Stimulated activated naive CD8-positive, alpha-beta T cell treated with anti-CD3 and anti-CD28 coated beads, Interleukin-15, Interleukin-2, amounts not matched to agents 100 U/mL and 50 U/mL, for 24 hours (primary cell): ENCODE measurements at regions not wholly inside any gene's neighbourhood (a gene's known extent, or its start where the extent isn't known, plus 50 kb on each side); places are given as distances from the start of the nearest gene placed in this dataset.
A peak's percentile ranks its signal among the peaks of the same experiment; 100 is the strongest.
"Not testable (repeated sequence)": the region's sequence is repeated elsewhere in the genome, so short reads cannot be mapped to it uniquely, and the experiment has no call there.

Experiments
- ATAC-seq: fragments of 150-1000 bp; cut with Tn5 transposase; one replicate; pipeline ENCODE4 v1.10.0; 2021
- DNase-seq: peaks from one replicate; pipeline ENCODE4 v3.0.0; 2021

- ATAC-seq (no peak), DNase-seq (no peak)
These were observed 72.1 kb downstream of the AKR1C4 start for GRCh38 chr10:5268743-5269142.

DNA sequence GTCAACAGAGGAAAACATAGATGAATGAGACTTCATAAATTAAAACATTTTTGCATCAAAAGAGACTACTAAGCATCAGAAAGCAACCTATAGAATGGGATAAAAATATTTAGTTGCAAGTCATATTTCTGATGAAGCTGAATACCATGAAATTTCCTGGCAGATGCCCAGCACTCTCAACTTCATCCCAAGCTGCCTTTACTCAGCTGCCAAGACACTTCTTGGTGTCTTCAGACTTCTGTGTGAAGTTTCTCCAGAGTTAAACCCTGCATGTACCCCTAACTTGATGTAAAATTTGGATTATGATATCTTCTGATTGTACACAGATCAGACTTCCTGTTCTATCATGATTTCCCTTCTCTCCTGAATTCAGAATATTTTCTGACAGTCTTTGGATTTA, 73.2 kb downstream of the AKR1C4 start:
- no peak for ATAC-seq
- no peak for DNase-seq

DNA sequence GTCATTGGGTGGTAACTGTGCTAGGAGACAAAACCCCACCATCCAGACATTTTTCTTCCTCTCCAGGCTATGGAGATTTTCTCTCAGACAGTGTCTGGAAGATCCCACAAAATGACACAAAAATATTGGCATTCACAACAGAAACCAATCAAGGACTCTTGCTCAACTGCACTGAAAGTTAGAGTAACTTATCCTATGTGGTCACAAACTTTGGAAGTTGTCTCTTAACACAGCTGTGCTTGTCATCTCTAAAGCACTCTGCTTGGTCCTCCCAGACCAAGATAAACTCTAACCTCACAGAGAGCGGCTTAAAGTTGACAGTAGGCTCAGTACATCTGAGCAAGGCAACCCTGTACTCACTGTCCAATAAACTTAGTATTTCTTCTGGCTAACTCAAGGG, 74.9 kb downstream of the AKR1C4 start:
- ATAC-seq: no peak
- DNase-seq: no peak

DNA sequence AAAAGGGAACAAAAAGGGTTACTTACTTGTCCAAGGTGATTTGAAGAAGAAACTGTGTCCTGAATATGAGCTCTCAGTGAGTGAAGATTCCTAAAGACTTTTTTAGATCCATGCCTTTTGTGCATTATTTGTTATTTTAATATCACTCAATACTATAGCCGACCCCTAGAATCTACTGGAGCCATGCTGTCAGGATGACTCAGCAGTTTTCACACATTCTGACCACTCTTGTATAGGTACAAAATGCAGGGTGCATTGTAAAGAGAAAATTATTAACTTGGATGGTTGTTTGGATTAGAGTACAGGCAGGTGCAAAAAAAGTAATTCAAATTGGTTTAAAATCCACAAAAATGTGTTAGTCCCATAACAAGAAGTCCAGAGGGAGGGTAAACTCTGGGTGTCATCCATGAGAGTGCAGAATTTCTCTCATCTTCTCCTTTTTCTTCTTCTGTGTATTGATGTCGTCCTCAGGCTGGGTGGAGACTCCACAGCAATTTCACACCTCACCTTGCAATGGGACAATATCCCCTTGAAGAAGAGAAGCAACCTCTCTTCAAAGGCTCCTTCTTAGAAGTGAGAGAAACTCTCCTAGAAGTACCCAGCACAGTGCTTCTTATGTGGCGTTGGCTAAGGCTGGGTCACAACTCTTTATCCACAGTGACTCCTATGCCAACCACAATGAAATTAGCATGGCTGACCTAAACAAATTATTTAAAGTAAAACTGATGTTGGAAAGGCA, 75.6 kb downstream of the AKR1C4 start:
- no peak for ATAC-seq
- no peak for DNase-seq

GRCh38 chr10:5274795-5275194, 78.2 kb downstream of the AKR1C4 start:
- DNase-seq (no peak), ATAC-seq (no peak)

DNA sequence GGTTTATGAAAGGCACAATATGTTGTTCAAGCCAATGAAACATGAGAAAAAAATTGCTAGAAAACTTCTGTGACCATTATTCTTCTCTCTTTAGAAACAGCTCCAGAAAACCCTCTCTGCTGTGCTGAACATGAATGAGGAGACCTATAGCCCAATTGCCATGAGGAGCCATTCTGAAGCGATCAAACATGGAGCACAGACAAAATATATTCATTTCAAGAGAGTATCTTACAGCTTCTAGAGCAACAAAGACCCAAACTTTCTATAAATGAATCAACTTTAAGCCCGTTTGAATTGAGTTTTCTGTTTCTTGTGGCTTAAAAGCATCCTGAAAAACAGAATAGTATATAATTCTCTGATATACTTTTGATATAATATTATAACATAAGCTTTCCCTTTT, 83.4 kb upstream of the UCN3 start:
- ATAC-seq: no peak
- no peak for DNase-seq

- DNase-seq: no peak
- ATAC-seq: no peak
These were observed 82.6 kb upstream of the UCN3 start for GRCh38 chr10:5282137-5282536.

DNA sequence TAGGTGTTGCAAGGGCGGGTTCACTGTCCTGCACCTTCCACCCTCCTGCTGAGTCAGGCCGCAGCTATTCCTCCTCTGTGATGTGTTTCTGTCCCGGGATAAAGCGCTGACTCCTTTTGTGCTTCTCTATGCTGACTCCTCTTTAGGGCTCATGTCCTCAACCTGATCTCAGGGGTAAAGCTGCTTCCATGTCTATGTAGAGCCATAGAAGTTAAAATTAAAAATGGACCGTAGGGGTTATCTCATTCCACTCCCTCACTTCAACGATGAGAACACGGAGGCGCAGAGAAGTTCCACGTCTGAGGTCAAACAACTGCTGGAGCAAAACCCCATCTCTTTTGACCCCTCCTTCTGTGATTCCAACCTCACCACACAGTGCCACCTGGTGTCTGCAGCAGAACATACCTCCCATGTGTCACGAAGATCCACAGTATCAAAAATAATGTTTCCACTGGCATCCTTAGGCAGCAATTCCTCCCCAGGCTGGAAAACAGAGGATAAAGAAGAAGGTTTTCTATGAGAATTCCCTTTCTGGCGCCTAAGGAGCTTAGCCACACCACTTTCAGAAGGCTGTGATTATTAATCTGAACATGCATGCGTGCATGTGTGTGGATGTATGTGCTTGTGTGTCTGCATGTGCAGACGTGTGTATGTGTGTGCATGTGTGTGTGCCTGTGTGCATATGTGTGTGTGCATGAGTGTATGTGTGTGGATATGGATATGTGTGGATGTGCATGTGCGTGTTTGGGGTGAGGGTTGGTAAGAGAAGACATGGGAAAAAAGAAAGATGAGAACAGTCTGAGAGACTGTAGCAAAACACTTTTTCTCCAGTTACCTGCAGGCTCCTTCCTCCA, 81.2 kb upstream of the UCN3 start:
- ATAC-seq (peak; percentile 57), DNase-seq (peak; percentile 30)

- ATAC-seq: peak; percentile 36
These were observed 80.3 kb upstream of the UCN3 start for GRCh38 chr10:5284311-5285057.

DNA sequence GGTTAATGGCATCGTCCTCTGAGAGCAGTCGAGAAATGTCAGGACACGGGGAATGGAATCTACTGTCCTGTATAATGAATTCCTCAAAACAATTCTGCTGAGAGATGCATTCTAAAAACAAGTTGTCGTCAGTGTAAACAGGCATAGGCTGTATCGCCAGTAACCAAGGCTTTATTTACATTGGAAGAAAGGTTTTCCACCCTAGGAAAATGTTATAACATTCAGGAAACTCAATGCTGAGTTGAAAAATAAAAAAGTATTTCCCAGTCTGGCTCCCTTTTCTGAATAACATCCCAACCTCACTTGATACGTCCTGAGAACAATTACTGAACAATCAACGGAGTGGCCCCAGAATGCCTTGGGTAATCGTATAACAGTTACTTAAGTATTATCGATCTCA, 79.6 kb upstream of the UCN3 start:
- DNase-seq: no peak
- ATAC-seq: no peak

More at GRCh38 chr10:5284311-5285057, 80.3 kb upstream of the UCN3 start:
- DNase-seq: no peak

DNA sequence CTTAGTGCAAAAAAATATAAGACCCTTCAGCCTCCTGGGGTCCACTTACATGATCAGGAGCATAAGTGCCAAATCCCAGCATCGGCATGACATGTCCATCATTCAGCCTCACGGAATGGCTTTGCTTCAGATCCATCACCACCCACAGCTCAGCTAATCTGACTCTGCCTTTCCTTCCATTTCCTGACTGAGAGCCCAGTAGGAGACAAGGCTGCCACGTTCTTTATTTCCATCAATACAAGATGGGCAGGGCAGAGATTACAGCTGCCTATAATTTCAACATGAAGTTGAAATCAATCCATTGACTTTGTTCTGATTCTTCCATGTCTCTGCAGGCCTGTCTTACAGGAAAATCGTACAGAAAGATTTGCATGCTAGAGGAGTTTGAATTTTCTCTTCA, 76.4 kb upstream of the UCN3 start:
- ATAC-seq (no peak), DNase-seq (no peak)

DNA sequence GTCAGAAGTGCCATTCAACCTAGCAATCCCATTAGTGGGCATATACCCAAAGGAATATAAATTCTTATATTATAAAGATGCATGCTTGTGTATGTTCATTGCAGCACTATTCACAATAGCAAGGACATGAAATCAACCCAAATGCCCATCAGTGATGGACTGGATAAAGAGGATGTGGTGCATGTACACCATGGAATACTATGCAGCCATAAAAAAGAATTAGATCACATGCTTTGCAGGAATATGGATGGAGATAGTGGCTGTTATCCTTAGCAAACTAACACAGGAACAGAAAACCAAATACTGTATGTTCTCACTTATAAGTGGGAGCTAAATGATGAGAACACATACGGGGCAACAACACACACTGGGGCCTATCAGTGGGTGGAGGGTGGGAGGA, 75.5 kb upstream of the UCN3 start:
- ATAC-seq, DNase-seq: not testable (repeated sequence)

DNA sequence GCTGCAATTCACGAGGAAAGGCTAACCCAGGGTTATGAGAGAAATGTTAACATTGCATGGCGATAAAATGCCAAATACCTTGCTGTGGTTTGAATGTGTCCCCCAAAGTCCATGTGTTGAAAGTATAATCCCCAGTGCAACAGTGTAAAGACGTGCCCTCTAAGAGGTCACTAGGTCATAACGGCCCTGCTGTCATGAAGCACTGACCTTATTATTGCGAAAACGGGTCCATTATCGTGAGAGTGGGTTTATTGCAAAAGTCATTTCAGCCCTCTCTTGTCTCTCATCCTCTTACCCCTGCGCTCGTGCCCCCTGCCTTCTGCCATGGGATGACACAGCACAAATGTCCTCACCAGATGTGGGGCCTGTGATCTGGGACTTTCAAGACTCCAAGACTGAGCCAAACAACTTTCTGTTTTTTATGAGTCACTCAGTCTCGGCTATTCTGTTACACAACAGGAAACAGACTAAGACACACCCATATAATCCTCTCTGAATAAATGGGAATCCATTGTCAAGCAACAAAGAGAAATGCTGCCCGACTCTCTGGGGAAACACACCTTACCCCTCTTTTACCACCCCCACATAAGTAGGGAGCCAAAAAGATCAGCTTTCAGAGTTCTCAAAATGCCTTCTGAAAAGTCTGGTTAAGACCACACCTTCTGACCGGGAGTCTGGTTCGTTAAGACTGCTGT, 73.1 kb upstream of the UCN3 start:
- DNase-seq: peak; percentile 11

DNA sequence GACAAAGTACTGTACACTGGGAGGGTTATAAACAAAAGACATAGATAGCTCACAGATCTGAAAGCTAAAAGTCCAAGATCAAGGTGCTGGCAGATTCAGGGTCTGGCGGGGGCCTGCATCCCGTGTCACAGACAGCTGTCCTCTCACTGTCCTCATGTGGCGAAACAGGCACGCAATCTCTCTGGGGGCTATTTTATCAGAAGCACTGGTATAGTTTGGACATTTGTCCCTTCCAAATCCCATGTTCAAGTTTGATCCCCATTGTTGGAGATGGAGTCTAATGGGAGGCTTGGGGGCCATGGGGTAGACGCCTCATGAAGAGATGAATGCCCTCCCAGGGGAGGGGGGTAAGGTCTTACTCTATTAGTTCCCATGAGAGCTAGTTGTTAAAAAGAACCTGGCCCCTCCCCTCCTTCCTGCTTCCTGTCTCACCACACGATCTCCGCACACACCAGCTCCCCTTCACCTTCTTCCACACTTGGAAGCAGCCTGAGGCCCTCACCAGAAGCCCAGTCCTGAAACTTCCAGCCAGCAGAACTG, 72.5 kb upstream of the UCN3 start:
- ATAC-seq (no peak), DNase-seq (no peak)

More for the DNA sequence above, 73.1 kb upstream of the UCN3 start:
- peak; percentile 47 for ATAC-seq

GRCh38 chr10:5292970-5293369, 71.8 kb upstream of the UCN3 start:
- ATAC-seq: peak; percentile 30
- DNase-seq: not testable (repeated sequence)

- DNase-seq (peak; percentile 47), ATAC-seq (no peak)
These were observed 70.8 kb upstream of the UCN3 start for GRCh38 chr10:5293691-5294550.

GRCh38 chr10:5297466-5297865, 67.3 kb upstream of the UCN3 start:
- DNase-seq (no peak), ATAC-seq (peak; percentile 21)

DNA sequence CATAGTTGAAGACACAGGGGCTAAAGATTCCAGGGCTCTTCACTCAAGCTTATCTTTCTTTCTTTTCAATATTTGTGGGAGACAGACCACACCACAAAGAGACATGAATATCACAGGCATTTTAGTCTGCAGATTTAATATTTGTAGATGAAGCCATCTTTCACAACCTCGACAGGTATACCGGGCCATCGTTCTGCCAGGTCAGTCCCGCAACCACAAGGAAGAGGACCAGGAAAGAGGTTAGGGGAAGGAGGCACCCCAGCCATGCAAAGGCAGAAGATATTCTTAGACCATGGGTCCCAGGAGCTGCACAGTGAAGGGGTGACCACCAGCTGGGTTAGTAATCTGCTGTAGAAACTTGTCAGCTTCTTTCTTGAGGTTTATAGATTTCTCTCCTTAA, 66.8 kb upstream of the UCN3 start:
- ATAC-seq: no peak

GRCh38 chr10:5299950-5300349, 64.8 kb upstream of the UCN3 start:
- ATAC-seq (no peak), DNase-seq (no peak)

More for the DNA sequence above, 66.8 kb upstream of the UCN3 start:
- DNase-seq: no peak

DNA sequence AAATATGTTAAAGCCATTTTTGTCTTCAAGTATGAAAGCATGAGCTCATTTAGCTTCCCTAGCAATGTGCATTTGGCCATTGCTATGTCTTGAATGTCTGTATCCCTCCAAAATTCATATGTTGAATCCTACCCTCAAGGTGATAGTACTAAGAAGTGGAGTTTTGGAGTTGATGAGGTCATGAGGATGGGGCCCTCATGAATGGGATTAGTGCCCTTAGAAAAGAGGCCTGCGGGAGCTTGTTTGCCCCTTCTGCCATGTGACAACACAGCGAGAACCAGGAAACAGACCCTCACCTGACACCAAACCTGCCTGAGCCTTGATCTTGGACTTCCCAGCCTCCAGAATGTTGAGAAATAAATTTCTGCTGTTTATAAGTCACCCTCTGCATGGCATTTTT, 61.3 kb upstream of the UCN3 start:
- ATAC-seq: no peak
- no peak for DNase-seq

DNA sequence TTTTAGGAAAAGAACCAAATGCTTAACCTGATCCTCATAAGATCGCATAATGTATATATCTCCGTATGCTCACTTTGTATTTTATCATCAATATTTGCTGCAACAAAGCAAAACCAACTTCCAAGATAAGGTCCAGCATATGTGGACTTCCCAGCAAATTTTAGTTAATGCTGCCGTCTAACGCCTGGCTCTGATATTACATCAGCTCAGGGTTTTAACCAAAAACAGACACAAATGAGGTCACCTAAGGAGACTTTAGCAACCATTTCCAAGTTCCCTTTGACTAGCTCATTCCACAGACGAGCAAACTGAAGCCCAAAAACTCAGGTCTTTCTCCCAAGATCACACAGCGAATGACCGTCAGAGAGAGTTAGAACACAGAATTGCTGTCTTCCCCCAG, 59.4 kb upstream of the UCN3 start:
- DNase-seq: no peak
- ATAC-seq: no peak
